AG09309 (cell line): ENCODE measurements at regions not wholly inside any gene's neighbourhood (a gene's known extent, or its start where the extent isn't known, plus 50 kb on each side); places are given as distances from the start of the nearest gene placed in this dataset.

ENCODE experiments used
- DNase-seq: peaks from one replicate; pipeline ENCODE4 v3.0.0-alpha.2; 2010; ENCODE audit warnings: low read depth
- H3K4me3 ChIP-seq: 2 replicates; pipeline ENCODE4 v1.5.1; 2011; ENCODE audit warnings: mild to moderate bottlenecking, low read depth, low read length, moderate library complexity; ENCODE audit not compliant: control insufficient read depth
- CTCF ChIP-seq: IDR thresholded peaks from 2 replicates; pipeline ENCODE4 v1.5.1; 2011; ENCODE audit warnings: mild to moderate bottlenecking, low read depth, low read length, inconsistent platforms; ENCODE audit not compliant: insufficient read depth, control insufficient read depth; ENCODE audit errors: missing control alignments

- H3K4me3 ChIP-seq, result no peak overlapping the region
- TF ChIP-seq CTCF, result no peak
- no peak for DNase-seq
Measured at GRCh38 chr6:113591896-113592827, 265.0 kb upstream of the MARCKS start.

- TF ChIP-seq CTCF, result no peak
- DNase-seq, result no peak
- no peak overlapping the region for H3K4me3 ChIP-seq
Measured at GRCh38 chr6:113594726-113595125, 262.4 kb upstream of the MARCKS start.

- peak; percentile 88 for DNase-seq
- no peak overlapping the region for H3K4me3 ChIP-seq
- TF ChIP-seq CTCF, result no peak
Measured at GRCh38 chr6:113595911-113596376, 261.2 kb upstream of the MARCKS start.

DNA sequence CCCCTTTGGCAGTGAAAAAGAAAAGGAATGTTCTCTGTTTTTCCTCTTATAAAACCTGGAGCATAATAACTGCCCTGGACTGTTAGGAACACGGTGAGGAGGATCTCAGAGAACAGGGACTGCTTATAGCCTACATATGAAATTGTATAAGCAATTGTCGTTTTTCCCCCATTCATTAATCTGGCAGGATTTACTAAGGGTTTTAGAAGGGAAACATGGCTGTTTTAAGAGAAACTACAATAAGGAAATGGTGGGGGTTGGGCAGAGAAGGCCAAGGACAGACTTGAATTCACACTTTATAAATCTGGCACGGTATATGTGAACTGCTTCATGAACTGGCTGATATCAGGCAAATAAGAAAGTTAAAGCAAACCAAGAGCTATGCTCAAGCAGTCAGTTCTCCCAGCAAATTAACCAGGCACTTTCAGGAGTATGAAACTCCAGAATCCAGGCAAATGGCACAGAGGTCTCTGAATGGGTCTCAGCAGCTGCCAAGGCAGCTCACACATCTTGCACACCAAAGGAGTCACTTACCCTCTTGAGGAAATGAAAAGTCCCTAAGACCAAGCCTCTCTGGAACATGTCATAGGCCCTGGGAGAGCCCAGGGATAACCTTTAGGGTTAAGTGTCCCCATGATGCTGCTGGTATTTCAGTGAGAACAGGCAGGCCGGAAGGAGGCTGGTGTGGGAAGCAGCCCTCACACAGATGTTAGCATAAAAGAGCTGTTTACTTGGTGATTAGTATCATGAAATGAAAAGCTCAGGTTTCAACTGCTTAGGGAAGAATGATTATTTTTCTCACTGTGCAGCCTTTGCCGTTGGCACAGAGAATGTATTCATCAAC lies 260.5 kb upstream of the MARCKS start:
- H3K4me3 ChIP-seq, result no peak overlapping the region
- no peak for TF ChIP-seq CTCF
- DNase-seq, result peak; percentile 41

DNA sequence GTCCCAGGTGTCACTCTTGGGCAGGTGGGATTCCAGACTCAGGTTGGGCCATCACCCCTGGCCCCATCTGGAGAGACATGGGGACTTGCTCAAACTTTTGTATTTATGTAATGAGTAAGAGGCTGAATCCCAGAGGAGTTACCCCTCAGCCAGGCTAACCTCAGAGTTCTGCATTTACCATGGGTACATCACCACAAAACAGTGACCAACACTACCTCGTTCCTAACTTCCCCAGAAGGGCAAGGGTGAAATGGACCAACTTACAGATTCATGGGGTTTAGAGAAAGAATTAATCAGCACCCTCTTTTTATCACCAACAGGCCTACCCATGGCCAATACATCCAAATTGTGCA lies 259.9 kb upstream of the MARCKS start:
- TF ChIP-seq CTCF, result no peak
- no peak overlapping the region for H3K4me3 ChIP-seq
- DNase-seq, result peak; percentile 28

DNA sequence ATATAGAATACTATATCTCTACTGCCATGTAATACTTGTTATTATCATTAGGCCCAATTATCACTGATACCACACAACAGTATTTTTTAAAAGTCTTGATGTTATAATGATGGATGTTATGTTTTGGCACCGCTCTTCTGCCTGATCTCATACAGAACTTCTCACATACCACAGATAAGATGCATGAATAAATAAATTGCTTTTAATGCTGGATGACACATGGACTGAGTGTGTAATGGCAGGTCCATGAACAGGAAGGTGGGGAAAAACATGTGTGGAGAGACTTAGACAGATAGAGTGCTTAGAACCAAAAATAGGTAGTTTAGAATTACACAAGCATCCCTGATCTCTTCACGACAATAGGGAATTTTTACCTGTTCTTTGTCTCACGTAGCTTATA lies 258.4 kb upstream of the MARCKS start:
- DNase-seq, result no peak
- TF ChIP-seq CTCF, result no peak
- H3K4me3 ChIP-seq, result no peak overlapping the region
